ENCODE measurements at regions not wholly inside any gene's neighbourhood (a gene's known extent, or its start where the extent isn't known, plus 50 kb on each side); places are given as distances from the start of the nearest gene placed in this dataset.

GRCh38 chr5:93017849-93018248 is 563.2 kb downstream of the NR2F1-AS1 start:
- no peak overlapping the region for H3K4me3 Mint-ChIP-seq
- DNase-seq (no peak), ATAC-seq (no peak)
- H3K27ac Mint-ChIP-seq = no peak overlapping the region
- intact Hi-C loops (cut with DNase I, micrococcal nuclease) = no loop called here
- ChIA-PET CTCF (no interaction called here), POLR2A (no interaction called here)
- H3K27me3 Mint-ChIP-seq = no peaks in the 10 kb centered on the region
- H3K4me1 Mint-ChIP-seq = no peaks in the 10 kb centered on the region
- no peaks in the 10 kb centered on the region for H3K36me3 Mint-ChIP-seq (ENCODE audit: low read depth)
- H3K9me3 Mint-ChIP-seq (ENCODE audit: low read depth) = no peaks in the 10 kb centered on the region

GRCh38 chr5:93017376-93017775 is 563.6 kb downstream of the NR2F1-AS1 start:
- CTCF ChIA-PET = no interaction called here
- DNase-seq = no peak
- ATAC-seq = no peak
- Mint-ChIP-seq H3K9me3 (ENCODE audit: low read depth) (no peaks in the 10 kb centered on the region), H3K4me3 (no peak overlapping the region), H3K27ac (no peak overlapping the region), H3K27me3 (no peaks in the 10 kb centered on the region), H3K36me3 (ENCODE audit: low read depth) (no peaks in the 10 kb centered on the region), H3K4me1 (no peaks in the 10 kb centered on the region)
- POLR2A ChIA-PET = no interaction called here
- intact Hi-C loops (cut with DNase I, micrococcal nuclease) = no loop called here

- Mint-ChIP-seq H3K36me3 (ENCODE audit: low read depth) (no peaks in the 10 kb centered on the region), H3K27me3 (no peaks in the 10 kb centered on the region), H3K9me3 (ENCODE audit: low read depth) (no peaks in the 10 kb centered on the region), H3K4me1 (no peaks in the 10 kb centered on the region), H3K4me3 (no peak overlapping the region), H3K27ac (no peak overlapping the region)
- ChIA-PET CTCF (no interaction called here), POLR2A (no interaction called here)
- no peak for DNase-seq
- intact Hi-C loops (cut with DNase I, micrococcal nuclease) = no loop called here
- ATAC-seq = no peak
Measured at GRCh38 chr5:93010616-93011015, 570.4 kb downstream of the NR2F1-AS1 start.

GRCh38 chr5:93010037-93010436 is 571.0 kb downstream of the NR2F1-AS1 start:
- Mint-ChIP-seq H3K27ac (no peak overlapping the region), H3K4me1 (no peaks in the 10 kb centered on the region), H3K27me3 (no peaks in the 10 kb centered on the region), H3K9me3 (ENCODE audit: low read depth) (peaks cover 2% of the 10 kb centered on the region), H3K4me3 (no peak overlapping the region), H3K36me3 (ENCODE audit: low read depth) (no peaks in the 10 kb centered on the region)
- intact Hi-C loops (cut with DNase I, micrococcal nuclease) = no loop called here
- ChIA-PET CTCF (no interaction called here), POLR2A (no interaction called here)
- DNase-seq (no peak), ATAC-seq (no peak)

- POLR2A ChIA-PET = no interaction called here
Measured at GRCh38 chr5:93008502-93009207, 572.4 kb downstream of the NR2F1-AS1 start.

GRCh38 chr5:93006915-93007314 is 574.1 kb downstream of the NR2F1-AS1 start:
- Mint-ChIP-seq H3K27ac (no peak overlapping the region), H3K9me3 (ENCODE audit: low read depth) (peaks cover 2% of the 10 kb centered on the region), H3K36me3 (ENCODE audit: low read depth) (no peaks in the 10 kb centered on the region), H3K4me3 (no peak overlapping the region), H3K27me3 (no peaks in the 10 kb centered on the region), H3K4me1 (no peaks in the 10 kb centered on the region)
- intact Hi-C loops (cut with DNase I, micrococcal nuclease) = no loop called here
- no peak for ATAC-seq
- DNase-seq = no peak
- ChIA-PET POLR2A (no interaction called here), CTCF (no interaction called here)

More at GRCh38 chr5:93008502-93009207, 572.4 kb downstream of the NR2F1-AS1 start:
- H3K4me3 Mint-ChIP-seq = no peak overlapping the region
- H3K4me1 Mint-ChIP-seq = no peaks in the 10 kb centered on the region
- H3K27ac Mint-ChIP-seq = no peak overlapping the region
- no peaks in the 10 kb centered on the region for H3K27me3 Mint-ChIP-seq
- peaks cover 2% of the 10 kb centered on the region for H3K9me3 Mint-ChIP-seq (ENCODE audit: low read depth)
- intact Hi-C loops (cut with DNase I, micrococcal nuclease) = no loop called here
- no peaks in the 10 kb centered on the region for H3K36me3 Mint-ChIP-seq (ENCODE audit: low read depth)
- DNase-seq (no peak), ATAC-seq (no peak)
- CTCF ChIA-PET = no interaction called here

- ChIA-PET POLR2A (no interaction called here), CTCF (interaction anchor here (0.7 kb wide), 1 partner anchor 1625 kb away, joined by 3 read pairs; no protein-coding TSS in a partner anchor)
- Mint-ChIP-seq H3K4me1 (no peaks in the 10 kb centered on the region), H3K36me3 (ENCODE audit: low read depth) (no peaks in the 10 kb centered on the region), H3K9me3 (ENCODE audit: low read depth) (peaks cover 8% of the 10 kb centered on the region), H3K27ac (no peak overlapping the region), H3K4me3 (no peak overlapping the region), H3K27me3 (no peaks in the 10 kb centered on the region)
- ATAC-seq = no peak
- DNase-seq = no peak
- intact Hi-C loops (cut with DNase I, micrococcal nuclease) = no loop called here
Measured at GRCh38 chr5:92998456-92998855, 582.6 kb downstream of the NR2F1-AS1 start.

GRCh38 chr5:92994392-92994791 is 586.6 kb downstream of the NR2F1-AS1 start:
- no peaks in the 10 kb centered on the region for H3K36me3 Mint-ChIP-seq (ENCODE audit: low read depth)
- no peaks in the 10 kb centered on the region for H3K4me1 Mint-ChIP-seq
- ChIA-PET CTCF (no interaction called here), POLR2A (no interaction called here)
- ATAC-seq = no peak
- no peaks in the 10 kb centered on the region for H3K27me3 Mint-ChIP-seq
- no peak for DNase-seq
- no peak overlapping the region for H3K27ac Mint-ChIP-seq
- intact Hi-C loops (cut with DNase I, micrococcal nuclease) = no loop called here
- H3K4me3 Mint-ChIP-seq = no peak overlapping the region
- peaks cover 10% of the 10 kb centered on the region for H3K9me3 Mint-ChIP-seq (ENCODE audit: low read depth)

- CTCF ChIA-PET = no interaction called here
- no peak for ATAC-seq
- peaks cover 10% of the 10 kb centered on the region for H3K9me3 Mint-ChIP-seq (ENCODE audit: low read depth)
- H3K4me1 Mint-ChIP-seq = no peaks in the 10 kb centered on the region
- H3K27ac Mint-ChIP-seq = no peak overlapping the region
- no peak overlapping the region for H3K4me3 Mint-ChIP-seq
- intact Hi-C loops (cut with DNase I, micrococcal nuclease) = no loop called here
- H3K36me3 Mint-ChIP-seq (ENCODE audit: low read depth) = no peaks in the 10 kb centered on the region
- no peaks in the 10 kb centered on the region for H3K27me3 Mint-ChIP-seq
- POLR2A ChIA-PET = no interaction called here
- DNase-seq = no peak
Measured at GRCh38 chr5:92992073-92992472, 588.9 kb downstream of the NR2F1-AS1 start.

GRCh38 chr5:92991581-92992067 is 589.4 kb downstream of the NR2F1-AS1 start:
- Mint-ChIP-seq H3K27ac (no peak overlapping the region), H3K4me3 (no peak overlapping the region), H3K4me1 (no peaks in the 10 kb centered on the region), H3K9me3 (ENCODE audit: low read depth) (peaks cover 10% of the 10 kb centered on the region), H3K36me3 (ENCODE audit: low read depth) (no peaks in the 10 kb centered on the region), H3K27me3 (no peaks in the 10 kb centered on the region)
- intact Hi-C loops (cut with DNase I, micrococcal nuclease) = no loop called here
- ATAC-seq (no peak), DNase-seq (no peak)
- ChIA-PET CTCF (no interaction called here), POLR2A (no interaction called here)

GRCh38 chr5:92990771-92991170 is 590.2 kb downstream of the NR2F1-AS1 start:
- no peak overlapping the region for H3K4me3 Mint-ChIP-seq
- H3K9me3 Mint-ChIP-seq (ENCODE audit: low read depth) = peaks cover 10% of the 10 kb centered on the region
- DNase-seq (no peak), ATAC-seq (no peak)
- no peaks in the 10 kb centered on the region for H3K27me3 Mint-ChIP-seq
- H3K36me3 Mint-ChIP-seq (ENCODE audit: low read depth) = no peaks in the 10 kb centered on the region
- ChIA-PET CTCF (no interaction called here), POLR2A (no interaction called here)
- intact Hi-C loops (cut with DNase I, micrococcal nuclease) = no loop called here
- H3K4me1 Mint-ChIP-seq = no peaks in the 10 kb centered on the region
- H3K27ac Mint-ChIP-seq = no peak overlapping the region

GRCh38 chr5:92981001-92981400 is 600.0 kb downstream of the NR2F1-AS1 start:
- CTCF ChIA-PET = no interaction called here
- Mint-ChIP-seq H3K4me1 (no peaks in the 10 kb centered on the region), H3K27ac (no peak overlapping the region), H3K9me3 (ENCODE audit: low read depth) (peaks cover 5% of the 10 kb centered on the region), H3K36me3 (ENCODE audit: low read depth) (no peaks in the 10 kb centered on the region), H3K27me3 (no peaks in the 10 kb centered on the region), H3K4me3 (no peak overlapping the region)
- intact Hi-C loops (cut with DNase I, micrococcal nuclease) = no loop called here
- no peak for ATAC-seq
- no peak for DNase-seq
- POLR2A ChIA-PET = no interaction called here

- H3K27me3 Mint-ChIP-seq = no peaks in the 10 kb centered on the region
- no peak for DNase-seq
- ChIA-PET CTCF (no interaction called here), POLR2A (no interaction called here)
- H3K4me3 Mint-ChIP-seq = no peak overlapping the region
- H3K9me3 Mint-ChIP-seq (ENCODE audit: low read depth) = peaks cover 5% of the 10 kb centered on the region
- no peak overlapping the region for H3K27ac Mint-ChIP-seq
- intact Hi-C loops (cut with DNase I, micrococcal nuclease) = no loop called here
- no peaks in the 10 kb centered on the region for H3K36me3 Mint-ChIP-seq (ENCODE audit: low read depth)
- H3K4me1 Mint-ChIP-seq = no peaks in the 10 kb centered on the region
- no peak for ATAC-seq
Measured at GRCh38 chr5:92980491-92980890, 600.5 kb downstream of the NR2F1-AS1 start.

All from activated CD4-positive, alpha-beta T cell treated with anti-CD3 and anti-CD28 coated beads for 36 hours (primary cell).